ENCODE measurements at regions not wholly inside any gene's neighbourhood (a gene's known extent, or its start where the extent isn't known, plus 50 kb on each side); places are given as distances from the start of the nearest gene placed in this dataset.

DNA sequence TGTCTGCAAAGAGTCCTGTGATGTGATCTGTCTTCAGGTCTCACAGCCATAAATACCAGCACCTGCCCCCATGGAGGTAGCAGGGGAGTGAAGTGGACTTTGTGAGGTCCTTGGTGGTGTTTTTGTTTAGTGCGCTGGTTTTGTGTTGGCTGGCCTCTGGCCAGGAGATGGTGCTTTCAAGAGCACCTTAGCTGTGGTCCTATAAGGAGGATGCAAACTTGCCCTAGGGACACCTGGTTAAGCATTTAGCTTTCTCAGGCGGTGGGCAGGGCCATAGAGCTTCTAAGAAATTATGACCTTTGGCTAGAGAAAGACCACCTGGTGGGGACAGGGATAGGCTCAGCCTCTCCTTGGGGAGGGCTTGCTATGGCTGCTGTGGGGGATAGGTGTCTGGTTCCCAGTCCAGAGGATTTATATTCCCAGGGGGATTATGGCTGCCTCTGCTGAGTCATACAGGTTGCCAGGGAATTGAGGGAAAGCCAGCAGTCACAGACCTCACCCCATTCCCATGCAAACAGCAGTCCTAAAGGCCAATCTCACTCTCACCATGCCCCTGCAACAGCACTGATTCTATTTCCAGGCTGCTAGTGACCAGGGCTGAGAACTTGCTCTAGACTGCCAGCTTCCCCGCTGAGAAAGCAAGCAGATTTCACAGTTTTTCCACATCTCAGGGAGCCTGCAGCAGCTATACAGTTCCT, 259.3 kb downstream of the TFAP2B start:
- TF ChIP-seq, protein P1, sequence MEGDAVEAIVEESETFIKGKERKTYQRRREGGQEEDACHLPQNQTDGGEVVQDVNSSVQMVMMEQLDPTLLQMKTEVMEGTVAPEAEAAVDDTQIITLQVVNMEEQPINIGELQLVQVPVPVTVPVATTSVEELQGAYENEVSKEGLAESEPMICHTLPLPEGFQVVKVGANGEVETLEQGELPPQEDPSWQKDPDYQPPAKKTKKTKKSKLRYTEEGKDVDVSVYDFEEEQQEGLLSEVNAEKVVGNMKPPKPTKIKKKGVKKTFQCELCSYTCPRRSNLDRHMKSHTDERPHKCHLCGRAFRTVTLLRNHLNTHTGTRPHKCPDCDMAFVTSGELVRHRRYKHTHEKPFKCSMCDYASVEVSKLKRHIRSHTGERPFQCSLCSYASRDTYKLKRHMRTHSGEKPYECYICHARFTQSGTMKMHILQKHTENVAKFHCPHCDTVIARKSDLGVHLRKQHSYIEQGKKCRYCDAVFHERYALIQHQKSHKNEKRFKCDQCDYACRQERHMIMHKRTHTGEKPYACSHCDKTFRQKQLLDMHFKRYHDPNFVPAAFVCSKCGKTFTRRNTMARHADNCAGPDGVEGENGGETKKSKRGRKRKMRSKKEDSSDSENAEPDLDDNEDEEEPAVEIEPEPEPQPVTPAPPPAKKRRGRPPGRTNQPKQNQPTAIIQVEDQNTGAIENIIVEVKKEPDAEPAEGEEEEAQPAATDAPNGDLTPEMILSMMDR (IDR thresholded peaks at IDR 0.05) = no peak
- TF ChIP-seq POLR2AphosphoS5 (IDR thresholded peaks at IDR 0.05) = no peak

Data from suprapubic skin (tissue), 3 donors.